Stomach (tissue), 8 donors: ENCODE measurements at regions not wholly inside any gene's neighbourhood (a gene's known extent, or its start where the extent isn't known, plus 50 kb on each side); places are given as distances from the start of the nearest gene placed in this dataset.

Source experiments
- DNase-seq, 2 donors: peaks; one replicate each; pipeline versions ENCODE4 v3.0.0 to v3.0.0-alpha.2; 2013 to 2019
- H3K27ac ChIP-seq, 5 donors: fragments of 200-600 bp in 4 of 5; sonication (generic) in 4 of 5; one replicate each; pipeline ENCODE4 v1.5.1; 2013 to 2019; ENCODE audit warnings: mild to moderate bottlenecking in 1 of 5, moderate library complexity in 1 of 5
- H3K27me3 ChIP-seq, 3 donors: fragments of 200-600 bp; sonication (generic); one replicate each; pipeline ENCODE4 v1.5.1; 2017 to 2019; ENCODE audit warnings: mixed run types in 1 of 3
- H3K36me3 ChIP-seq, 4 donors: fragments of 200-600 bp; sonication (generic); 1 replicate in 3 of 4; 2 replicates in 1 of 4; pipeline ENCODE4 v1.5.1; 2016 to 2019
- H3K4me1 ChIP-seq, 4 donors: fragments of 200-600 bp; sonication (generic); one replicate each; pipeline ENCODE4 v1.5.1; 2016 to 2019
- H3K4me3 ChIP-seq, 4 donors: fragments of 200-600 bp; sonication (generic) in 3 of 4; one replicate each; pipeline ENCODE4 v1.5.1; 2016 to 2019; ENCODE audit warnings: mild to moderate bottlenecking in 1 of 4
- H3K9me3 ChIP-seq, 4 donors: fragments of 200-600 bp; sonication (generic); one replicate each; pipeline ENCODE4 v1.5.1; 2016 to 2019
- EP300 ChIP-seq: sonication (generic); formaldehyde crosslinking; IDR thresholded peaks from one replicate; pipeline ENCODE4 v1.6.1; 2017; ENCODE audit warnings: antibody characterized with exemption
- POLR2A ChIP-seq, 4 donors: fragments of 450-650 bp; IDR thresholded peaks; one replicate each; pipeline ENCODE4 v1.6.1; 2016; ENCODE audit warnings: antibody characterized with exemption in 4 of 4, control low read depth in 2 of 4, mild to moderate bottlenecking in 1 of 4, moderate library complexity in 1 of 4
- POLR2AphosphoS5 ChIP-seq, 3 donors: sonication (generic); formaldehyde crosslinking; IDR thresholded peaks; one replicate each; pipeline ENCODE4 v1.6.1; 2016; ENCODE audit warnings: antibody characterized with exemption in 3 of 3
- WGBS, 5 donors: extraction: QIAGEN DNeasy Blood & Tissue Kit in 3 of 5; methylation state at CpG; one replicate each; pipeline versions ENCODE4 v1.1.5 to v1.1.7; 2013 to 2018; 5-methylcytosine and 5-hydroxymethylcytosine counted together
- intact Hi-C: fragments of 100-400 bp; cut with DNase I; formaldehyde crosslinking; loops from one replicate; pipeline ENCODE4 v1.15.1; 2023; ENCODE audit warnings: low total_unique reads
- TF ChIP-seq, protein P1 (sequence below), 7 experiments: fragments of 450-650 bp in 4 of 7; fragments of 200-600 bp in 3 of 7; sonication (generic) in 3 of 7; IDR thresholded peaks; one replicate each; pipeline ENCODE4 v1.5.1; 2016 to 2019; ENCODE audit warnings: antibody characterized with exemption in 7 of 7, control low read depth in 2 of 7, mild to moderate bottlenecking in 1 of 7
- donor health status: healthy with polysubstance abuse.
- donor health status: Bipolar disorder and iron deficiency.
- donor health status: healthy.

DNA sequence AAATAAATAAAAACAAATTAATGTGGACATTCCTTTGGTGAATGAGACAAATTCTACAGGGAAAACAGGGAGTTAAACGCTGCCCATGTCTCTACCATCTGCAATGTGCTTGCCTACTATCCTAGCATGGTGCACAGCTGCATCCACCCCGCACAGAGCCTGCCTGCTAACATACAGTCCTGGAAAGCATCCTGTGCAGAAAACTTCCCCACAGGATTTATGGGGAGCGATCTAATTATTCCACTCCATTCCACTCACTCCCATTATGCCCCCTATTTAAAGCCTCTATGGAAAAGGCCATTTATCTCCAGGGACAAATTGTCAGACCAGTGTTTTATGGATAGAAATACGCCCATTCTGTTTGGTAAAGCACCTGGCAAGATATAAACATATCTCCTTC, 144.5 kb downstream of the MAF start:
- intact Hi-C loops: no loop called here
- TF ChIP-seq POLR2AphosphoS5 (IDR thresholded peaks at IDR 0.05): no peak
- TF ChIP-seq, protein P1, sequence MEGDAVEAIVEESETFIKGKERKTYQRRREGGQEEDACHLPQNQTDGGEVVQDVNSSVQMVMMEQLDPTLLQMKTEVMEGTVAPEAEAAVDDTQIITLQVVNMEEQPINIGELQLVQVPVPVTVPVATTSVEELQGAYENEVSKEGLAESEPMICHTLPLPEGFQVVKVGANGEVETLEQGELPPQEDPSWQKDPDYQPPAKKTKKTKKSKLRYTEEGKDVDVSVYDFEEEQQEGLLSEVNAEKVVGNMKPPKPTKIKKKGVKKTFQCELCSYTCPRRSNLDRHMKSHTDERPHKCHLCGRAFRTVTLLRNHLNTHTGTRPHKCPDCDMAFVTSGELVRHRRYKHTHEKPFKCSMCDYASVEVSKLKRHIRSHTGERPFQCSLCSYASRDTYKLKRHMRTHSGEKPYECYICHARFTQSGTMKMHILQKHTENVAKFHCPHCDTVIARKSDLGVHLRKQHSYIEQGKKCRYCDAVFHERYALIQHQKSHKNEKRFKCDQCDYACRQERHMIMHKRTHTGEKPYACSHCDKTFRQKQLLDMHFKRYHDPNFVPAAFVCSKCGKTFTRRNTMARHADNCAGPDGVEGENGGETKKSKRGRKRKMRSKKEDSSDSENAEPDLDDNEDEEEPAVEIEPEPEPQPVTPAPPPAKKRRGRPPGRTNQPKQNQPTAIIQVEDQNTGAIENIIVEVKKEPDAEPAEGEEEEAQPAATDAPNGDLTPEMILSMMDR (IDR thresholded peaks at IDR 0.05): no peak
- TF ChIP-seq EP300: no peak
- no peak for TF ChIP-seq POLR2A (IDR thresholded peaks at IDR 0.05)
- H3K27me3 ChIP-seq: no peaks in the 10 kb centered on the region

DNA sequence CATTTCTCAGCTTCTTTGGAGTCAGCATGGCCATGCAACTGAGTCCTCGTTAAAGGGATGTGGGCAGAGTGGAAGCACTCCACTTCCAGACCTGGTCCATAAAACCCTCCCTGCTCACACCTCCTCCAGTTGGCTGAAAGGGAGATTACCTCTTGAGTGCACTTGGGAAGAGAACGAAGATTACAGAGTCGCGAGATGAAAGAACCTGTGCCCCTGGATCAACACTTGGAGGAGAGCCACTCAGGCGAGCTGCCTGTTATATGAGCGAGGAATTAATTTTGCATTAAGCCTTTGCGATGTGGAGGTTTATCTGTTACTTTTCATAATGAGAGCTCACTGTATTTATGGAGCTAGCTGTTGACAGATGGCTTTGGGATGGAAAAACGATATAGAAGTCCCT, 147.9 kb downstream of the MAF start:
- H3K36me3 ChIP-seq: no peaks in the 10 kb centered on the region
- no peak for DNase-seq
- no peak overlapping the region for H3K4me3 ChIP-seq
- H3K27ac ChIP-seq: no peak overlapping the region
- 87 to 95% (median 92%) methylated on average over 8 of the region's 8 CpGs for WGBS, 5 donors
- H3K27me3 ChIP-seq: no peaks in the 10 kb centered on the region
- intact Hi-C loops: no loop called here
- H3K4me1 ChIP-seq: peaks cover 0 to 6% (median 0%) of the 10 kb centered on the region in 4 donors
- no peak for TF ChIP-seq EP300
- TF ChIP-seq POLR2AphosphoS5 (IDR thresholded peaks at IDR 0.05): no peak
- TF ChIP-seq, protein P1 (IDR thresholded peaks at IDR 0.05): no peak
- no peak for TF ChIP-seq POLR2A (IDR thresholded peaks at IDR 0.05)
- H3K9me3 ChIP-seq: no peaks in the 10 kb centered on the region

More for the DNA sequence above, 144.5 kb downstream of the MAF start:
- peaks cover 0 to 6% (median 0%) of the 10 kb centered on the region in 4 donors for H3K4me1 ChIP-seq
- no peak for DNase-seq
- H3K4me3 ChIP-seq: no peak overlapping the region
- 81 to 92% (median 87%) methylated on average over 4 of the region's 4 CpGs for WGBS, 5 donors
- H3K36me3 ChIP-seq: no peaks in the 10 kb centered on the region
- H3K9me3 ChIP-seq: no peaks in the 10 kb centered on the region
- no peak overlapping the region for H3K27ac ChIP-seq

DNA sequence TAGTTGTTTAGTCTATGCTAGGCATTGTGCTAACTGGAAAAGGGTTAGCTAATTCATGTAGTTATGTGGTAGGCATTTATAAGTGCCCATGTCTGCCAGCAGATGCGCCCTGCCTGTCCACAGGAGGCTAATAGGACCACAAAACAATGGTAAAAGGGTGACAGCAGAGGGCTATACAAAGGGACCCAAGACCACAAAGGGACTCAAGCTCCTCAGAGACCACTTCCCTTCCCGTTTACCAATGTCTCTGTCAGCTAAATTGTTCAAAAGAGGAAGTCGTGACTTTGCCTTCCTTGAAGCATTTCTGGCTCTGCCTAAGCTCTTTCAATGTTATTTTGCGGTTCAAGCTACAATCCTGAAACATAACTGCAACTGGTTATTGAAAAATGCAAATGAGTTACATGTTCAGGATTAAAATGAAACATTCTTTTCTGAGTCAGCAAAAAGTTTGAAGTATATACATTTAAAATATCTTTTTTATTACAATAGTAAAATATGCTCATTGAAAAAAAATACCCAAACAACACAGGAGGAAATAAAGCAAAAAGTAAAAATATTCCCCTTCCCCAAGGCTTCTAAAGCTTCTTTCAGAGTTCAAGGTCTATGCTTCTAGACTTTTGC, 149.2 kb downstream of the MAF start:
- Histone ChIP-seq H3K4me1 (peaks cover 0 to 6% (median 0%) of the 10 kb centered on the region in 4 donors), H3K9me3 (no peaks in the 10 kb centered on the region), H3K27ac (no peak overlapping the region), H3K4me3 (no peak overlapping the region), H3K27me3 (no peaks in the 10 kb centered on the region), H3K36me3 (no peaks in the 10 kb centered on the region)
- DNase-seq: peak in 1 of 2 donors; percentile 22
- no peak for TF ChIP-seq POLR2A (IDR thresholded peaks at IDR 0.05)
- no peak for TF ChIP-seq POLR2AphosphoS5 (IDR thresholded peaks at IDR 0.05)
- no peak for TF ChIP-seq EP300
- TF ChIP-seq, protein P1 (IDR thresholded peaks at IDR 0.05): no peak
- 56 to 79% (median 70%) methylated on average over 4 of the region's 4 CpGs for WGBS, 5 donors
- intact Hi-C loops: no loop called here

DNA sequence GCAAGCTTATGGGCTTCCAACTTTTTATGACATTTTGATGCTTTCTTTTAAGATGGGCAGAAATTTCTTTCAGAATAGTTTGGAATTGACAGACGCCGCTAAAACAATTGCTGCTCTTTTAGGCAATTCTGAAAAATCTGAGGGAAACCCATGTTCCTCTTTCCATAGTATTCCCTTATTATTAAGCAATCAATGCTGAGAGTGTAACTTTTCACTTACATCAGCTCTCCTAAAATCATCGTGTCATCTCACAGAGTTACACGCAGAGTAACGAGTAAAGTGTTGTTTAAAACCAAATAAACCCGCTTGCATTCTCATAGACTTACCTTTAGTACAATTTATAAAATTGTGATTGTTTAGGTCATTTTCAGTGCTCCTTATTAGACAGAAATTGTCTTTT, 150.6 kb downstream of the MAF start:
- Histone ChIP-seq H3K36me3 (no peaks in the 10 kb centered on the region), H3K27ac (no peak overlapping the region), H3K4me1 (peaks cover 0 to 6% (median 0%) of the 10 kb centered on the region in 4 donors), H3K4me3 (no peak overlapping the region), H3K27me3 (no peaks in the 10 kb centered on the region), H3K9me3 (no peaks in the 10 kb centered on the region)
- DNase-seq: no peak
- TF ChIP-seq, protein P1 (IDR thresholded peaks at IDR 0.05): no peak
- TF ChIP-seq POLR2A (IDR thresholded peaks at IDR 0.05) (no peak), EP300 (no peak), POLR2AphosphoS5 (IDR thresholded peaks at IDR 0.05) (no peak)
- 83 to 94% (median 90%) methylated on average over 6 of the region's 6 CpGs for WGBS, 5 donors
- intact Hi-C loops: no loop called here
